ENCODE measurements at regions not wholly inside any gene's neighbourhood (a gene's known extent, or its start where the extent isn't known, plus 50 kb on each side); places are given as distances from the start of the nearest gene placed in this dataset.

DNA sequence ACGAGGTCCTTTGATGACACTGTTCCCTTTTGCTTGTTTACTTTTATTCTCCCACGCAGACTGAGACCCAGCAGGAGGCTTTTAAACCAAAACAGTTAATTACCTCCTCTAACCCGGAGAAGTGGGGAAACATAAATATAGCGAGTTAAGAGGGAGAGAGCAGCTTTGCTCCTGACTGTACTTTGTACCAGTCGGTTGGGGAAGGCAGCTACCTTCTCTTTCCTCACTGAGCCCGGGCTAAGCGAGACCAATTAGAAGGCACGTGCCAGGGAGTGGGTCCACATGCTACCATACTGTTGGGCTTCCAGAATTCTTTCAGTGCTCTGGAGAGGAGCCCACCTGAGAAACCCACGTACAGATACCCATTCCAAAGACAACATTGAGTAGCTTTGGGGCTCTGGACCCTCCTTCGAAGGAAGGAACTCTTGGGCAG is 124.2 kb downstream of the ZIC5 start:
- ATAC-seq (ENCODE audit: insufficient read depth, low read depth) (no peak), DNase-seq (no peak)
- Histone ChIP-seq H3K4me3 (ENCODE audit: low read depth in 1 of 2, low read length in 2 of 2) (no peak overlapping the region), H3K9ac (ENCODE audit: low read depth, low read length) (no peak overlapping the region), H4K20me1 (ENCODE audit: insufficient read depth, low read length) (no peaks in the 10 kb centered on the region), H3K4me2 (ENCODE audit: insufficient read depth, low read length) (no peak overlapping the region), H3K36me3 (ENCODE audit: insufficient read depth, low read length) (no peaks in the 10 kb centered on the region), H3K4me1 (ENCODE audit: insufficient read depth, low read length) (no peaks in the 10 kb centered on the region), H3K27ac (ENCODE audit: low read length) (no peak overlapping the region), H3K79me2 (ENCODE audit: insufficient read depth, low read length) (no peaks in the 10 kb centered on the region), H3K27me3 (ENCODE audit: insufficient read depth, low read length, poor library complexity) (no peaks in the 10 kb centered on the region), H2AFZ (ENCODE audit: low read depth, low read length) (no peak overlapping the region), H3K9me3 (ENCODE audit: insufficient read depth, low read length, severe bottlenecking) (no peaks in the 10 kb centered on the region)
- no peak for TF ChIP-seq EZH2 (IDR thresholded peaks at IDR 0.05; ENCODE audit: borderline replicate concordance, low read depth, low read length, severe bottlenecking)
- TF ChIP-seq, protein P1, sequence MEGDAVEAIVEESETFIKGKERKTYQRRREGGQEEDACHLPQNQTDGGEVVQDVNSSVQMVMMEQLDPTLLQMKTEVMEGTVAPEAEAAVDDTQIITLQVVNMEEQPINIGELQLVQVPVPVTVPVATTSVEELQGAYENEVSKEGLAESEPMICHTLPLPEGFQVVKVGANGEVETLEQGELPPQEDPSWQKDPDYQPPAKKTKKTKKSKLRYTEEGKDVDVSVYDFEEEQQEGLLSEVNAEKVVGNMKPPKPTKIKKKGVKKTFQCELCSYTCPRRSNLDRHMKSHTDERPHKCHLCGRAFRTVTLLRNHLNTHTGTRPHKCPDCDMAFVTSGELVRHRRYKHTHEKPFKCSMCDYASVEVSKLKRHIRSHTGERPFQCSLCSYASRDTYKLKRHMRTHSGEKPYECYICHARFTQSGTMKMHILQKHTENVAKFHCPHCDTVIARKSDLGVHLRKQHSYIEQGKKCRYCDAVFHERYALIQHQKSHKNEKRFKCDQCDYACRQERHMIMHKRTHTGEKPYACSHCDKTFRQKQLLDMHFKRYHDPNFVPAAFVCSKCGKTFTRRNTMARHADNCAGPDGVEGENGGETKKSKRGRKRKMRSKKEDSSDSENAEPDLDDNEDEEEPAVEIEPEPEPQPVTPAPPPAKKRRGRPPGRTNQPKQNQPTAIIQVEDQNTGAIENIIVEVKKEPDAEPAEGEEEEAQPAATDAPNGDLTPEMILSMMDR (IDR thresholded peaks at IDR 0.05; ENCODE audit: borderline replicate concordance, extremely low read depth, low read length, poor library complexity, severe bottlenecking), result no peak

DNA sequence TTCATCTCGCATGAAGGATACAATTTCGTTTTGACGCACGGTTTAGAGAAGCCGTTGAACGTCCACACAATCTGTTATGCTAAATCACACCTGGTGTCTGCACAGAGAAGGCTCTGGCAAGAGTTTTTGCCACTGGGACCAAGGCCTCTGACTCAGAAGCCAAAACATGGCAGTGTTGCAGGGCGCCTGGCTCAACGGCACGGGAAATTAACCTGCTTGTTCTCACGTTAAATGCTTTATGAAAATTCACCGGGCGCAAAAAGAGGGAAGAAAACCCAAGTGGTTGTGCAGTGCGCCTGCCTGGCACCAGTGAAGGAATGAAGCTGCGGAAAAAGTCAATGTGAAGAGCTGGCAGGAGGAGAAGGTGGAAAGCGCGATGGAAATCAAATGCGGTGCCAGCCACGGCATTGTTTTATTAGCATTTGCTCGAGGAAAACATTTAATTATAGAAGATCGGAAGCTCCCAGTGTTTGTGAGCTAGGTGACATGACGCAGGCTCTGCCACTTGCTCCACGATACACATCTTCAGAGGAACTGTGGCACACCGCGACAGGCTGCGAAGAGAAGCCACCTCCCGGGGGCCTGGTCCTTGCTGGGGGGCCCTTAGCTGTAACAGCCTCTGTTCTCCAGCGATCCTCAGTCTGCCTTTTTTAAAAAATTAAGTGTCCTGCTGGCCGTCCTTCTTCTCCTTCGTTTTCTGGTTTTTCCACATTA is 126.2 kb downstream of the ZIC5 start:
- TF ChIP-seq, protein P1 (IDR thresholded peaks at IDR 0.05; ENCODE audit: borderline replicate concordance, extremely low read depth, low read length, poor library complexity, severe bottlenecking), result no peak
- TF ChIP-seq EZH2 (IDR thresholded peaks at IDR 0.05; ENCODE audit: borderline replicate concordance, low read depth, low read length, severe bottlenecking), result no peak

DNA sequence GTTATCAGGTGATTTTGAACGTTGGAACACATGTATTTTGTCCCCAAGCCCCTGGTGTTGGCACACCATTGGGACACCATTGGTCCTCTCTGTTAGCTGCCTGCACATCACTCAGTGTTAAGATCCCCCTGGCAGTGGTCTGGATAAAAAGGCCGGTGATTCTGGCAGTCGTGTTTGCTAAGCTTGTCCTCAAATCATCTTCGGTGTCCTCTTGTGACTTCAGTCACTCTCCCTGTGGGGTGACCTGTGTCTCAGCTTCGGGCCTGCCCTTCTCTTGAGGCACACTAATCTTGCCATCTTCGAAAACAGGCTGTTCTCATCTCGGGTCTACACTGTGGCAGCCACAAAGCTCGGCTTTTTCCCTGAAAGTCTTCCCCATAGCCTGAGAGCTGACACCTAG is 127.1 kb downstream of the ZIC5 start:
- H3K79me2 ChIP-seq (ENCODE audit: insufficient read depth, low read length), result no peaks in the 10 kb centered on the region
- no peaks in the 10 kb centered on the region for H4K20me1 ChIP-seq (ENCODE audit: insufficient read depth, low read length)
- H3K4me1 ChIP-seq (ENCODE audit: insufficient read depth, low read length), result no peaks in the 10 kb centered on the region
- no peak overlapping the region for H3K4me2 ChIP-seq (ENCODE audit: insufficient read depth, low read length)
- H3K27ac ChIP-seq (ENCODE audit: low read length), result no peak overlapping the region
- no peak for TF ChIP-seq EZH2 (IDR thresholded peaks at IDR 0.05; ENCODE audit: borderline replicate concordance, low read depth, low read length, severe bottlenecking)
- TF ChIP-seq, protein P1 (IDR thresholded peaks at IDR 0.05; ENCODE audit: borderline replicate concordance, extremely low read depth, low read length, poor library complexity, severe bottlenecking), result no peak
- no peak for ATAC-seq (ENCODE audit: insufficient read depth, low read depth)
- no peak overlapping the region for H3K9ac ChIP-seq (ENCODE audit: low read depth, low read length)
- H3K4me3 ChIP-seq (ENCODE audit: low read depth in 1 of 2, low read length in 2 of 2), result no peak overlapping the region
- no peak for DNase-seq
- H3K27me3 ChIP-seq (ENCODE audit: insufficient read depth, low read length, poor library complexity), result no peaks in the 10 kb centered on the region
- no peaks in the 10 kb centered on the region for H3K36me3 ChIP-seq (ENCODE audit: insufficient read depth, low read length)
- no peak overlapping the region for H2AFZ ChIP-seq (ENCODE audit: low read depth, low read length)
- H3K9me3 ChIP-seq (ENCODE audit: insufficient read depth, low read length, severe bottlenecking), result no peaks in the 10 kb centered on the region

More for the DNA sequence above, 126.2 kb downstream of the ZIC5 start:
- DNase-seq (no peak), ATAC-seq (ENCODE audit: insufficient read depth, low read depth) (no peak)
- Histone ChIP-seq H2AFZ (ENCODE audit: low read depth, low read length) (no peak overlapping the region), H3K79me2 (ENCODE audit: insufficient read depth, low read length) (no peaks in the 10 kb centered on the region), H3K27me3 (ENCODE audit: insufficient read depth, low read length, poor library complexity) (no peaks in the 10 kb centered on the region), H3K4me1 (ENCODE audit: insufficient read depth, low read length) (no peaks in the 10 kb centered on the region), H3K36me3 (ENCODE audit: insufficient read depth, low read length) (no peaks in the 10 kb centered on the region), H3K4me3 (ENCODE audit: low read depth in 1 of 2, low read length in 2 of 2) (no peak overlapping the region), H3K9ac (ENCODE audit: low read depth, low read length) (no peak overlapping the region), H3K9me3 (ENCODE audit: insufficient read depth, low read length, severe bottlenecking) (no peaks in the 10 kb centered on the region), H3K27ac (ENCODE audit: low read length) (no peak overlapping the region), H3K4me2 (ENCODE audit: insufficient read depth, low read length) (no peak overlapping the region), H4K20me1 (ENCODE audit: insufficient read depth, low read length) (no peaks in the 10 kb centered on the region)
